GM18907 (cell line): ENCODE measurements at regions not wholly inside any gene's neighbourhood (a gene's known extent, or its start where the extent isn't known, plus 50 kb on each side); places are given as distances from the start of the nearest gene placed in this dataset.

ENCODE experiments used
- ATAC-seq: cut with Tn5 transposase; IDR thresholded peaks from one replicate; pipeline ENCODE4 v1.9.1; 2021; ENCODE audit warnings: mild to moderate bottlenecking, moderate library complexity; ENCODE audit not compliant: unreplicated experiment

- ATAC-seq, result no peak
Measured at GRCh38 chr6:141261016-141261671, 871.6 kb upstream of the GJE1 start.

GRCh38 chr6:141260627-141261015 lies 872.1 kb upstream of the GJE1 start:
- no peak for ATAC-seq

- ATAC-seq, result no peak
Measured at GRCh38 chr6:141259807-141260206, 872.9 kb upstream of the GJE1 start.

GRCh38 chr6:141259091-141259490 lies 873.6 kb upstream of the GJE1 start:
- no peak for ATAC-seq

GRCh38 chr6:141258516-141258915 lies 874.2 kb upstream of the GJE1 start:
- no peak for ATAC-seq

GRCh38 chr6:141254336-141254735 lies 878.4 kb upstream of the GJE1 start:
- ATAC-seq, result no peak

- no peak for ATAC-seq
Measured at GRCh38 chr6:141252828-141253608, 879.7 kb upstream of the GJE1 start.

- no peak for ATAC-seq
Measured at GRCh38 chr6:141251286-141251685, 881.4 kb upstream of the GJE1 start.

- ATAC-seq, result peak; percentile 70
Measured at GRCh38 chr6:141248021-141248799, 884.5 kb upstream of the GJE1 start.

- ATAC-seq, result no peak
Measured at GRCh38 chr6:141244366-141244765, 888.4 kb upstream of the GJE1 start.

GRCh38 chr6:141242957-141243356 lies 889.8 kb upstream of the GJE1 start:
- no peak for ATAC-seq

GRCh38 chr6:141229296-141229695 lies 903.4 kb upstream of the GJE1 start:
- ATAC-seq, result no peak

GRCh38 chr6:141218583-141218982 lies 914.1 kb upstream of the GJE1 start:
- ATAC-seq, result no peak

GRCh38 chr6:141216726-141217125 lies 916.0 kb upstream of the GJE1 start:
- no peak for ATAC-seq

GRCh38 chr6:141212296-141212695 lies 920.4 kb upstream of the GJE1 start:
- ATAC-seq, result no peak

- ATAC-seq, result no peak
Measured at GRCh38 chr6:141211845-141212244, 920.9 kb upstream of the GJE1 start.

GRCh38 chr6:141210901-141211300 lies 921.8 kb upstream of the GJE1 start:
- ATAC-seq, result no peak

- ATAC-seq, result no peak
Measured at GRCh38 chr6:141209890-141210289, 922.8 kb upstream of the GJE1 start.

- no peak for ATAC-seq
Measured at GRCh38 chr6:141208101-141208500, 924.6 kb upstream of the GJE1 start.

- no peak for ATAC-seq
Measured at GRCh38 chr6:141203902-141204575, 928.7 kb upstream of the GJE1 start.

- ATAC-seq, result no peak
Measured at GRCh38 chr6:141202626-141203025, 930.1 kb upstream of the GJE1 start.
